GM19025 (cell line): ENCODE measurements at regions not wholly inside any gene's neighbourhood (a gene's known extent, or its start where the extent isn't known, plus 50 kb on each side); places are given as distances from the start of the nearest gene placed in this dataset.

ENCODE experiments used
- ATAC-seq: cut with Tn5 transposase; IDR thresholded peaks from one replicate; pipeline ENCODE4 v1.9.1; 2021; ENCODE audit warnings: mild to moderate bottlenecking, low read depth, moderate library complexity; ENCODE audit not compliant: unreplicated experiment

- ATAC-seq: no peak
These were observed 946.1 kb downstream of the SQOR start for GRCh38 chr15:46580924-46581323.

GRCh38 chr15:46589088-46589487, 954.3 kb downstream of the SQOR start:
- ATAC-seq: no peak

GRCh38 chr15:46591462-46591861, 956.6 kb downstream of the SQOR start:
- no peak for ATAC-seq

- ATAC-seq: no peak
These were observed 960.2 kb downstream of the SQOR start for GRCh38 chr15:46595016-46595415.

- no peak for ATAC-seq
These were observed 972.2 kb downstream of the SQOR start for GRCh38 chr15:46607077-46607476.

- ATAC-seq: no peak
These were observed 981.2 kb downstream of the SQOR start for GRCh38 chr15:46616033-46616432.

- ATAC-seq: no peak
These were observed 982.7 kb downstream of the SQOR start for GRCh38 chr15:46617507-46617906.

- ATAC-seq: no peak
These were observed 984.2 kb downstream of the SQOR start for GRCh38 chr15:46618984-46619383.

GRCh38 chr15:46620392-46621013, 985.7 kb downstream of the SQOR start:
- ATAC-seq: no peak

GRCh38 chr15:46622851-46623250, 988.0 kb downstream of the SQOR start:
- no peak for ATAC-seq

- no peak for ATAC-seq
These were observed 1001.4 kb downstream of the SQOR start for GRCh38 chr15:46636206-46636605.

- ATAC-seq: no peak
These were observed 1010.0 kb downstream of the SQOR start for GRCh38 chr15:46644501-46645481.

- ATAC-seq: no peak
These were observed 1011.7 kb downstream of the SQOR start for GRCh38 chr15:46646490-46646889.

- ATAC-seq: no peak
These were observed 1012.2 kb downstream of the SQOR start for GRCh38 chr15:46647046-46647445.

GRCh38 chr15:46652266-46652665, 1017.4 kb downstream of the SQOR start:
- ATAC-seq: no peak

- no peak for ATAC-seq
These were observed 1020.2 kb downstream of the SQOR start for GRCh38 chr15:46654993-46655392.

GRCh38 chr15:46660096-46660842, 1025.4 kb downstream of the SQOR start:
- no peak for ATAC-seq

GRCh38 chr15:46670258-46670657, 1035.4 kb downstream of the SQOR start:
- ATAC-seq: no peak

GRCh38 chr15:46671336-46671735, 1036.5 kb downstream of the SQOR start:
- no peak for ATAC-seq

GRCh38 chr15:46672041-46672440, 1037.2 kb downstream of the SQOR start:
- no peak for ATAC-seq
